ENCODE measurements at regions not wholly inside any gene's neighbourhood (a gene's known extent, or its start where the extent isn't known, plus 50 kb on each side); places are given as distances from the start of the nearest gene placed in this dataset.

DNA sequence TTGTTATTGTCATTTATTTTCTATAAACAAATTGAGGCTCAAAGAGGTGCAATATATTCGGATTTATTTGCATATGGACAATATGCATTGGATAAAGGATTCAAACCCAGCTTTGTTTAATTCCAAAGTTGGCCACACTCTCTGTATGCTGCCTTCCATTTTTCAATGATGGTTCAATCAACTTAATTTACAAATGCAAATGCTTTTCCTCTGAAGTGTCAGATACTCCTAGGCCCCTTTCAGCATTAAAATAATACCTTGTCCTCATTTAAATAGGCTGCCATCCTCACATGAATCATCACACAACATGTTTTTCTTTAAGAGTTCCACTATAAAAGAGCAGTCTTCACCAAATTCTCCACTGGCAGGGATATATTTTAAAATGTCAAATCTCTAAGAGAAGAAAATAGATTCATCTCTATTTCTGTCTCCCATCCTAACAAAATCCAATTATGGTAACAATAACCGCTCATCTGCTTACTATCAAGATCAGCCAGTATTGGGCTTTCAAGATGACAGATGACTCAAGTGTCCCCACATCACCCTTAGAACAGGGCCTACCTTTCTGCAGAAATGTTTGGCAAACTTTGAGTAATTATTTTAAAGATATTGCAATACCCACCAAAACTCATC, 114.8 kb downstream of the SCG2 start:
- peaks cover 3% of the 10 kb centered on the region for H3K4me1 ChIP-seq (ENCODE audit: insufficient read depth, low read length)
- DNase-seq (ENCODE audit: low read depth): peak; percentile 26
- H3K4me1 Mint-ChIP-seq (ENCODE audit: low read depth, unreplicated experiment): peaks cover 7% of the 10 kb centered on the region
- H3K9ac ChIP-seq (ENCODE audit: low read length): no peak overlapping the region
- TF ChIP-seq EZH2 (IDR thresholded peaks at IDR 0.05; ENCODE audit: insufficient read depth, low read length): no peak
- TF ChIP-seq, protein P1, sequence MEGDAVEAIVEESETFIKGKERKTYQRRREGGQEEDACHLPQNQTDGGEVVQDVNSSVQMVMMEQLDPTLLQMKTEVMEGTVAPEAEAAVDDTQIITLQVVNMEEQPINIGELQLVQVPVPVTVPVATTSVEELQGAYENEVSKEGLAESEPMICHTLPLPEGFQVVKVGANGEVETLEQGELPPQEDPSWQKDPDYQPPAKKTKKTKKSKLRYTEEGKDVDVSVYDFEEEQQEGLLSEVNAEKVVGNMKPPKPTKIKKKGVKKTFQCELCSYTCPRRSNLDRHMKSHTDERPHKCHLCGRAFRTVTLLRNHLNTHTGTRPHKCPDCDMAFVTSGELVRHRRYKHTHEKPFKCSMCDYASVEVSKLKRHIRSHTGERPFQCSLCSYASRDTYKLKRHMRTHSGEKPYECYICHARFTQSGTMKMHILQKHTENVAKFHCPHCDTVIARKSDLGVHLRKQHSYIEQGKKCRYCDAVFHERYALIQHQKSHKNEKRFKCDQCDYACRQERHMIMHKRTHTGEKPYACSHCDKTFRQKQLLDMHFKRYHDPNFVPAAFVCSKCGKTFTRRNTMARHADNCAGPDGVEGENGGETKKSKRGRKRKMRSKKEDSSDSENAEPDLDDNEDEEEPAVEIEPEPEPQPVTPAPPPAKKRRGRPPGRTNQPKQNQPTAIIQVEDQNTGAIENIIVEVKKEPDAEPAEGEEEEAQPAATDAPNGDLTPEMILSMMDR (IDR thresholded peaks at IDR 0.05; ENCODE audit: insufficient read depth, low read depth, low read length): no peak
- FAIRE-seq: no peak
- H3K27ac ChIP-seq (ENCODE audit: low read depth, low read length): no peak overlapping the region
- H4K20me1 ChIP-seq (ENCODE audit: insufficient read depth, low read length): no peaks in the 10 kb centered on the region
- no peak overlapping the region for H3K4me3 Mint-ChIP-seq (ENCODE audit: unreplicated experiment)
- peaks cover 5% of the 10 kb centered on the region for H3K9me3 Mint-ChIP-seq (ENCODE audit: unreplicated experiment)
- H3K79me2 ChIP-seq (ENCODE audit: insufficient read depth, low read length): no peaks in the 10 kb centered on the region
- no peaks in the 10 kb centered on the region for H3K27me3 Mint-ChIP-seq (ENCODE audit: low read depth, unreplicated experiment)
- H3K27me3 ChIP-seq (ENCODE audit: insufficient read depth, low read length): no peaks in the 10 kb centered on the region
- H3K9me3 ChIP-seq (ENCODE audit: insufficient read depth, low read depth, low read length): no peaks in the 10 kb centered on the region
- H3K27ac Mint-ChIP-seq (ENCODE audit: unreplicated experiment): no peak overlapping the region
- no peak overlapping the region for H2AFZ ChIP-seq (ENCODE audit: low read depth, low read length)
- no peak overlapping the region for H3K4me3 ChIP-seq (ENCODE audit: insufficient read depth, low read depth, low read length)
- no peaks in the 10 kb centered on the region for H3K36me3 Mint-ChIP-seq (ENCODE audit: low read depth, unreplicated experiment)
- no peak overlapping the region for H3K4me2 ChIP-seq (ENCODE audit: low read length)
- no peaks in the 10 kb centered on the region for H3K36me3 ChIP-seq (ENCODE audit: insufficient read depth, low read length)

GRCh38 chr2:223488814-223489213, 113.3 kb downstream of the SCG2 start:
- Mint-ChIP-seq H3K4me1 (ENCODE audit: low read depth, unreplicated experiment) (peaks cover 7% of the 10 kb centered on the region), H3K36me3 (ENCODE audit: low read depth, unreplicated experiment) (no peaks in the 10 kb centered on the region), H3K4me3 (ENCODE audit: unreplicated experiment) (no peak overlapping the region), H3K27ac (ENCODE audit: unreplicated experiment) (no peak overlapping the region), H3K27me3 (ENCODE audit: low read depth, unreplicated experiment) (no peaks in the 10 kb centered on the region), H3K9me3 (ENCODE audit: unreplicated experiment) (peaks cover 5% of the 10 kb centered on the region)
- H3K4me3 ChIP-seq (ENCODE audit: insufficient read depth, low read depth, low read length): no peak overlapping the region
- H3K4me1 ChIP-seq (ENCODE audit: insufficient read depth, low read length): peaks cover 3% of the 10 kb centered on the region
- H3K27ac ChIP-seq (ENCODE audit: low read depth, low read length): no peak overlapping the region
- TF ChIP-seq, protein P1 (IDR thresholded peaks at IDR 0.05; ENCODE audit: insufficient read depth, low read depth, low read length): no peak
- no peak for TF ChIP-seq EZH2 (IDR thresholded peaks at IDR 0.05; ENCODE audit: insufficient read depth, low read length)
- peak; percentile 89 for DNase-seq (ENCODE audit: low read depth)
- no peaks in the 10 kb centered on the region for H3K9me3 ChIP-seq (ENCODE audit: insufficient read depth, low read depth, low read length)
- H2AFZ ChIP-seq (ENCODE audit: low read depth, low read length): no peak overlapping the region
- no peaks in the 10 kb centered on the region for H4K20me1 ChIP-seq (ENCODE audit: insufficient read depth, low read length)
- no peaks in the 10 kb centered on the region for H3K27me3 ChIP-seq (ENCODE audit: insufficient read depth, low read length)
- no peaks in the 10 kb centered on the region for H3K79me2 ChIP-seq (ENCODE audit: insufficient read depth, low read length)
- H3K9ac ChIP-seq (ENCODE audit: low read length): no peak overlapping the region
- no peak for FAIRE-seq
- H3K4me2 ChIP-seq (ENCODE audit: low read length): no peak overlapping the region
- H3K36me3 ChIP-seq (ENCODE audit: insufficient read depth, low read length): no peaks in the 10 kb centered on the region

- Mint-ChIP-seq H3K27ac (ENCODE audit: unreplicated experiment) (no peak overlapping the region), H3K9me3 (ENCODE audit: unreplicated experiment) (peaks cover 5% of the 10 kb centered on the region), H3K4me1 (ENCODE audit: low read depth, unreplicated experiment) (no peaks in the 10 kb centered on the region), H3K27me3 (ENCODE audit: low read depth, unreplicated experiment) (no peaks in the 10 kb centered on the region), H3K36me3 (ENCODE audit: low read depth, unreplicated experiment) (no peaks in the 10 kb centered on the region), H3K4me3 (ENCODE audit: unreplicated experiment) (no peak overlapping the region)
- H4K20me1 ChIP-seq (ENCODE audit: insufficient read depth, low read length): no peaks in the 10 kb centered on the region
- H3K9me3 ChIP-seq (ENCODE audit: insufficient read depth, low read depth, low read length): no peaks in the 10 kb centered on the region
- TF ChIP-seq EZH2 (IDR thresholded peaks at IDR 0.05; ENCODE audit: insufficient read depth, low read length): no peak
- TF ChIP-seq, protein P1 (IDR thresholded peaks at IDR 0.05; ENCODE audit: insufficient read depth, low read depth, low read length): no peak
- no peak overlapping the region for H3K27ac ChIP-seq (ENCODE audit: low read depth, low read length)
- no peaks in the 10 kb centered on the region for H3K79me2 ChIP-seq (ENCODE audit: insufficient read depth, low read length)
- H3K9ac ChIP-seq (ENCODE audit: low read length): no peak overlapping the region
- FAIRE-seq (no peak), DNase-seq (ENCODE audit: low read depth) (no peak)
- no peaks in the 10 kb centered on the region for H3K4me1 ChIP-seq (ENCODE audit: insufficient read depth, low read length)
- no peak overlapping the region for H3K4me2 ChIP-seq (ENCODE audit: low read length)
- H3K4me3 ChIP-seq (ENCODE audit: insufficient read depth, low read depth, low read length): no peak overlapping the region
- H3K27me3 ChIP-seq (ENCODE audit: insufficient read depth, low read length): no peaks in the 10 kb centered on the region
- H2AFZ ChIP-seq (ENCODE audit: low read depth, low read length): no peak overlapping the region
- no peaks in the 10 kb centered on the region for H3K36me3 ChIP-seq (ENCODE audit: insufficient read depth, low read length)
These were observed 107.7 kb downstream of the SCG2 start for GRCh38 chr2:223494496-223494895.
